ENCODE measurements at regions not wholly inside any gene's neighbourhood (a gene's known extent, or its start where the extent isn't known, plus 50 kb on each side); places are given as distances from the start of the nearest gene placed in this dataset.

DNA sequence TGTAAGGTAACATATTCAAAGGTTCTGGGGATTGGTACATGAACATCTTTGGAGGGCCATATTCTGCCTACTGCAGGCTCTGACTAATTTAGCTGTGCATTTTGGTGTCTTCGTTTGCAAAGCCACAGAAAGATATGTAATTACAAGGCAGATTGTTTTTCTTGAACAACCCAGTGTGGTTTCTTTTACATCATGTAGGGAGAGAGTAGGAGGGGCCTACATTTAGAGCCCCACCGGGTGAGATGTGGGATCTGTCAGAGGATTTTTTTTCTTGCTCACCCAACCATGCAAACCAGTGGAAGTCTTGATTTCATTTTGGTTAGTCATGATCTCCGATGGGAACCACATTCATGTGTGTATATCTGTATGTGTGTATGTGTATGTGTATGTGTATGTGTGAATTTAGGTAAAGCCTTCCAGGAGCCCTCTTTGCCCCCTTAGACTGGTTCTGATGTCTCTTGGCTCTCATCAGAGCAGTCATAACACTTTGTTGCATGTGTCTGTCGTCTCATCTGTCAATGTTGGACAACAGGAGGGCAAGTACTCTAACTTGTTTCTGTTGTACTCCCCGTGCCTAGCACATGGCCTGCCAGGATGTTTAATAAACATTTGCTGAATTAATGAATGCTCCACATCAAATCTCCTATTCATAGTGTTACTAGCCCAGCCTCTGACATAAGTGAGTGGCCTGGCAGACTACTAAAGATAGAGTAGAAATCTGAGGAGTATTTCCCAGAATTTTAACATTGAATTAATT is 239.9 kb downstream of the MTX2 start:
- TF ChIP-seq, protein P1, sequence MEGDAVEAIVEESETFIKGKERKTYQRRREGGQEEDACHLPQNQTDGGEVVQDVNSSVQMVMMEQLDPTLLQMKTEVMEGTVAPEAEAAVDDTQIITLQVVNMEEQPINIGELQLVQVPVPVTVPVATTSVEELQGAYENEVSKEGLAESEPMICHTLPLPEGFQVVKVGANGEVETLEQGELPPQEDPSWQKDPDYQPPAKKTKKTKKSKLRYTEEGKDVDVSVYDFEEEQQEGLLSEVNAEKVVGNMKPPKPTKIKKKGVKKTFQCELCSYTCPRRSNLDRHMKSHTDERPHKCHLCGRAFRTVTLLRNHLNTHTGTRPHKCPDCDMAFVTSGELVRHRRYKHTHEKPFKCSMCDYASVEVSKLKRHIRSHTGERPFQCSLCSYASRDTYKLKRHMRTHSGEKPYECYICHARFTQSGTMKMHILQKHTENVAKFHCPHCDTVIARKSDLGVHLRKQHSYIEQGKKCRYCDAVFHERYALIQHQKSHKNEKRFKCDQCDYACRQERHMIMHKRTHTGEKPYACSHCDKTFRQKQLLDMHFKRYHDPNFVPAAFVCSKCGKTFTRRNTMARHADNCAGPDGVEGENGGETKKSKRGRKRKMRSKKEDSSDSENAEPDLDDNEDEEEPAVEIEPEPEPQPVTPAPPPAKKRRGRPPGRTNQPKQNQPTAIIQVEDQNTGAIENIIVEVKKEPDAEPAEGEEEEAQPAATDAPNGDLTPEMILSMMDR (conservative IDR thresholded peaks at IDR 0.05 in 1 of 2, IDR thresholded peaks at IDR 0.05 in 1 of 2; ENCODE audit: extremely low read depth in 1 of 2, insufficient read depth in 1 of 2, low read depth in 1 of 2, low read length in 2 of 2), result no peak
- no peak for TF ChIP-seq EZH2 (IDR thresholded peaks at IDR 0.05; ENCODE audit: borderline replicate concordance, low read length)
